KMS-11 (cell line): ENCODE measurements at regions not wholly inside any gene's neighbourhood (a gene's known extent, or its start where the extent isn't known, plus 50 kb on each side); places are given as distances from the start of the nearest gene placed in this dataset.

ENCODE experiments used
- H2AFZ ChIP-seq: fragments of 200-600 bp; sonication (generic); 2 replicates; pipeline ENCODE4 v1.6.1; 2016; ENCODE audit warnings: antibody characterized with exemption, mixed run types, low read depth
- H3K27ac ChIP-seq: fragments of 200-600 bp; sonication (generic); 2 replicates; pipeline ENCODE4 v1.6.1; 2016; ENCODE audit warnings: mild to moderate bottlenecking, mixed run types
- H3K27me3 ChIP-seq: fragments of 200-600 bp; sonication (generic); 2 replicates; pipeline ENCODE4 v1.6.1; 2017; ENCODE audit warnings: mild to moderate bottlenecking, low read depth, mixed run types, moderate library complexity; ENCODE audit not compliant: insufficient read depth
- H3K36me3 ChIP-seq: fragments of 200-600 bp; sonication (generic); 2 replicates; pipeline ENCODE4 v1.6.1; 2017; ENCODE audit warnings: mild to moderate bottlenecking, mixed run types; ENCODE audit not compliant: insufficient read depth
- H3K4me1 ChIP-seq: fragments of 200-600 bp; sonication (generic); 2 replicates; pipeline ENCODE4 v1.6.1; 2016; ENCODE audit warnings: mild to moderate bottlenecking, low read depth, mixed run types; ENCODE audit not compliant: poor library complexity, severe bottlenecking
- H3K4me2 ChIP-seq: fragments of 200-600 bp; sonication (generic); 2 replicates; pipeline ENCODE4 v1.7.0; 2016; ENCODE audit warnings: mild to moderate bottlenecking, mixed run types
- H3K4me3 ChIP-seq: fragments of 200-600 bp; sonication (generic); IDR thresholded peaks from 2 replicates; pipeline ENCODE4 v1.6.1; 2017; ENCODE audit warnings: low read depth, low read length, mixed read lengths; ENCODE audit not compliant: insufficient read depth
- H3K79me2 ChIP-seq: fragments of 200-600 bp; sonication (generic); 2 replicates; pipeline ENCODE4 v1.6.1; 2016; ENCODE audit warnings: low read depth, mixed run types; ENCODE audit not compliant: insufficient read depth
- H3K9ac ChIP-seq: fragments of 200-600 bp; sonication (generic); 2 replicates; pipeline ENCODE4 v1.6.1; 2016; ENCODE audit warnings: mild to moderate bottlenecking, mixed run types
- H4K20me1 ChIP-seq: fragments of 200-600 bp; sonication (generic); 2 replicates; pipeline ENCODE4 v1.6.1; 2016; ENCODE audit warnings: mild to moderate bottlenecking, mixed run types; ENCODE audit not compliant: insufficient read depth
- CTCF ChIP-seq: fragments of 200-600 bp; sonication (generic); conservative IDR thresholded peaks from 2 replicates; pipeline ENCODE4 v1.6.1; 2017; ENCODE audit warnings: low read depth, mild to moderate bottlenecking, antibody characterized with exemption, low read length, moderate library complexity, mixed read lengths

- no peak overlapping the region for H3K9ac ChIP-seq
These were observed 167.8 kb downstream of the DLEU7 start for GRCh38 chr13:50675651-50676050.

GRCh38 chr13:50676602-50677001 is 166.9 kb downstream of the DLEU7 start:
- peaks cover 19% of the 10 kb centered on the region for H3K4me1 ChIP-seq

More at GRCh38 chr13:50675651-50676050, 167.8 kb downstream of the DLEU7 start:
- Histone ChIP-seq H3K4me3 (no peak overlapping the region), H4K20me1 (no peaks in the 10 kb centered on the region), H3K36me3 (no peaks in the 10 kb centered on the region), H3K79me2 (no peaks in the 10 kb centered on the region), H3K4me1 (peaks cover 19% of the 10 kb centered on the region), H3K27ac (no peak overlapping the region), H3K27me3 (no peaks in the 10 kb centered on the region), H3K4me2 (no peak overlapping the region), H2AFZ (no peak overlapping the region)
- no peak for TF ChIP-seq CTCF

GRCh38 chr13:50677258-50677657 is 166.2 kb downstream of the DLEU7 start:
- H3K4me2 ChIP-seq, result peak overlapping the region; percentile 29; the same call in 1 of the 2 replicates
- H4K20me1 ChIP-seq, result no peaks in the 10 kb centered on the region
- no peaks in the 10 kb centered on the region for H3K79me2 ChIP-seq
- no peak for TF ChIP-seq CTCF
- H3K4me3 ChIP-seq, result no peak overlapping the region
- H3K4me1 ChIP-seq, result peaks cover 19% of the 10 kb centered on the region
- H3K9ac ChIP-seq, result no peak overlapping the region
- H3K36me3 ChIP-seq, result no peaks in the 10 kb centered on the region
- H3K27me3 ChIP-seq, result no peaks in the 10 kb centered on the region
- no peak overlapping the region for H3K27ac ChIP-seq
- H2AFZ ChIP-seq, result no peak overlapping the region

More at GRCh38 chr13:50676602-50677001, 166.9 kb downstream of the DLEU7 start:
- no peak overlapping the region for H2AFZ ChIP-seq
- H3K79me2 ChIP-seq, result no peaks in the 10 kb centered on the region
- H3K27me3 ChIP-seq, result no peaks in the 10 kb centered on the region
- peak overlapping the region; percentile 39; the same call in 1 of the 2 replicates for H3K27ac ChIP-seq
- H3K4me2 ChIP-seq, result peak overlapping the region; percentile 29; the same call in 1 of the 2 replicates
- H4K20me1 ChIP-seq, result no peaks in the 10 kb centered on the region
- H3K9ac ChIP-seq, result no peak overlapping the region
- no peak for TF ChIP-seq CTCF
- H3K4me3 ChIP-seq, result no peak overlapping the region
- no peaks in the 10 kb centered on the region for H3K36me3 ChIP-seq

DNA sequence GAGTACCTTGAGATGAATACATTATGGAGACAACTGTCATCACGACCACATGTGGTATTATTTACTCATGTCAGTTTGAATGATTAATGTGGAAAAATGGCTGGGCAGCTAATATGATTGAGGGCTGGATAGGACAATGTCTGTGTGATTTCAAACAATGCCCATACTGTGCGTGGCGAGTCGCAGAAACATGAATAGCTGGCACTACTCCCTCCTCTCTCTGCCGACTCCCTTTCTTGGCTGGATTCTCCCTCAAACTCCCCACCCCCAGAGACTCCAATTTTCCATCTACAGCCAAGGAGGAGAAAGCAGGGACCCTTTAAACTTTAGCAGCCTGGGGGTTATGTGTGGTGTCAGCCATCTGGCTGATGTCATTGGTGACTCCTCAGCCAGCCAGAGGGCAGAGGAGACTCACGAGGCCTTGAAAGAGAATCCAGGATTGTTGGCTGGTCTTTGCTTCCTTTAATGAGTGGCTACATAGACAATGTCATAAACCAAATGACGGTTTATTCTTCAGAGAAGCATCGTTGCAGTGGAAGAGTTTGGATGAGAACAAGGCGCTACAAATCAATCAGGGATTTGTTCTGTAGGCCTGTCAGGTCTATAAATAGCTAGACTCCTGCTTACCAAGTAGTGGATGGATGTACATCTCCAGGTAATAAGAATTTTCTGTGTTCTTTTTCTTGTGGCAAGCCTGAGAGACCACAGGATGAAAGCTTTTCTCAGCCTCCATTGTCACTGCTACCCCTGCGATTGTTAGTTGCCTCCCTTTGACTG is 165.6 kb downstream of the DLEU7 start:
- Histone ChIP-seq H2AFZ (no peak overlapping the region), H3K36me3 (no peaks in the 10 kb centered on the region), H3K4me1 (peaks cover 19% of the 10 kb centered on the region), H3K9ac (no peak overlapping the region), H3K4me3 (no peak overlapping the region), H3K79me2 (no peaks in the 10 kb centered on the region), H3K4me2 (no peak overlapping the region), H3K27ac (no peak overlapping the region), H4K20me1 (no peaks in the 10 kb centered on the region), H3K27me3 (no peaks in the 10 kb centered on the region)
- no peak for TF ChIP-seq CTCF
